ENCODE measurements at regions not wholly inside any gene's neighbourhood (a gene's known extent, or its start where the extent isn't known, plus 50 kb on each side); places are given as distances from the start of the nearest gene placed in this dataset.

GRCh38 chr9:106529616-106530015, 333.4 kb upstream of the ZNF462 start:
- DNase-seq (ENCODE audit: low spot score), result no peak

DNA sequence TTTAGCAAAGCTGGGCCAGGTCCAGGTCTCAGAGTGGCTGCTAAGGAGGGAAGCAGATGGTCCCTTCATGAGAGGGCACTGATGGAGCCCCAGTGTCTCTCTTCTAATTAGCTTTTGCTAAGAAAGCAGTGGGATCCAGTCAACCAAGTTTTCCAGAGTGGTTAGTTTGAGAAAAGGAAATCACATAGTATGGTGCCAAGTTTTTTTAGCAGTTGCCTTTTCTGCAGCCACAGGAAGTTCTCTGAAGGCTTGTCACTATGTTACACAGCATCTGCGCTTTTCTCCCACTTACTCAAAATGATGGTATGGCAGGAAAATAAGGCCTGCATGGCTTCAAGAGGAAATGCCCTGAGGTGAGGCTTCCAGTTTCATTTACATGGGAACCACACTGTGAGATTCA, 331.5 kb upstream of the ZNF462 start:
- DNase-seq (ENCODE audit: low spot score), result no peak

DNA sequence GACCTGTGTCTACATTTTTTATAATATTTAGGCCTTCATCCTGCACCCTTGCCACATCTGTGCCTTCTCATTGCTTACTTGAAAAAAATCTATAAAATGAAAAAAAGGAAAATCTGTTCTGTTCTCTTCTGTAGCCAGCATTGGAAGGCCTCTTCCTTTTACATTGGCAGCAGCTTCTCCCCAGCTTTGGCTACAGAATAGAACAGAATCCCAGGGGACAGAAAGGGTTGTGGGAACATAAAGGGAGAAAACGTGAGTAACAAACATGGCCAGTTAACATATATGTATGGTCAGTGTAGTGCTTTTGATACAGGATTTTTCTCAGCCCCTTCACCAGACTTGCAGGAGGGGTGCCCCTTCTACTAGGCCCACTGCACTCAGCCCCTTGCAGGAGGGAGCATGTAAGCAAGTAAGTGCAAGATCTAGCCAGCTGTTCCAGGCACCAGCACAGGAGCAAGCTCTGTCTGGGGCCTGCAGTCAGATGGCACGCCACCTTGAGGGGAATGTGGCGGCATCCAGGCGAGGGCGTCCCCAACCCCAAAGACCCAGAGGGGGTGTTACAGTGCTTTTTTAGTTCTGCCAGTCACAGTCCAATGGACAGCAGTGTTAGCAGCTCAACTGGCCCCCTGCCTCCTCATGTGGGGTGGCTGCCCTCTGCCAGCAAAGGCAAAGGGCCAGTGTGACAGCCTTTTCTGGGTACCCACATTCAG, 330.5 kb upstream of the ZNF462 start:
- no peak for DNase-seq (ENCODE audit: low spot score)

DNA sequence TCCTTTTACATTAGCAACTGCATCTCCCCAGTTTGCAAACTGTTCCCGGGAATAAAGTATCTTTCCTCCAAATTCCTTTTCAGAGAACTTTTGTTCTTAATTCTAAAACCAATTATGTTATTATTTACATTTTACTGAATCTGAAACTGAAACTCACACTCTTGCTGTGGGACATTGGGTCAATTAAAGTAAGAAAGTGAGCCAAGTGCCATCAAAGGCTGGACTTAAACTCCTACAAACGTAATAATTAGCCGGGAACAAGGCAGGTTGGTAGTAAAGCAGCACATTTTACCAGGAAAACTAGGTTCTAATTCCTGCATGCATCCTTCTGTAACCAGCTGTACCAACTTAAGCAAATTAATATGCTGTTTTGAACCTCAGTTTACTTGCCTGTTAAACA, 328.2 kb upstream of the ZNF462 start:
- DNase-seq (ENCODE audit: low spot score), result no peak

- DNase-seq (ENCODE audit: low spot score), result no peak
These were observed 327.5 kb upstream of the ZNF462 start for GRCh38 chr9:106535439-106535838.

DNA sequence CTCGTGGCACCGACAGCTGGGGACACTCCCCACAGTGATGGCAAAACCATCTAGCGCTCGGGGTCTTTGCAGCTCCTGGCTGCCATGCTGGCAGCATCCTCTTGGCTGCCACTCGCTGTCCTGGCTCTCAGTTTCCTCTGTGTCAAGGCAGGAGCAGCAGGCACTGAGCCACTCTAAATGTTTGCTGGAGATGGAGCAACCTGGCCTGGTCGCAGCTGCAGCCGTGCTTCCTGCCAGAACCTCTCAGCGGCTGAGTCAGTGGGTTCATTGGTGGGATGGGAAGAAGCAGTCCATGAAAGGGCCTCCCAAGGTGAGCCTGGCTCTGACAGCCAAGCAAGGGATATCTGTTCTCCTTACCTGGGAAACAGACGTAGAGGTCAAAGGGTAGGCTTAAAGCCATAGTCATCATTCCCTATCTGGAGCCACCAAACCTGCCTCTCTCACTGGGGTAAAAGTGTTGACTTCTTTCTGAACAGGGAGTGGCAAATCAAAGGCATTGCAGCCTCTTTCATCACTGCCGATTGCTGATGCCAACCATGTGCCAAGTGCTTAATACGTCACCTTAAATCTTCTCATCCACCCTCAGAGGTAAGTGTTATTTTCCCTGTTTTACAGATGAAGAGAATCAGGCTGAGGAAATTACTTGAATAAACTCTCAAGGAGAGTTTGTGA, 304.8 kb upstream of the ZNF462 start:
- DNase-seq (ENCODE audit: low spot score), result no peak

- DNase-seq (ENCODE audit: low spot score), result no peak
These were observed 302.4 kb upstream of the ZNF462 start for GRCh38 chr9:106560540-106560939.

DNA sequence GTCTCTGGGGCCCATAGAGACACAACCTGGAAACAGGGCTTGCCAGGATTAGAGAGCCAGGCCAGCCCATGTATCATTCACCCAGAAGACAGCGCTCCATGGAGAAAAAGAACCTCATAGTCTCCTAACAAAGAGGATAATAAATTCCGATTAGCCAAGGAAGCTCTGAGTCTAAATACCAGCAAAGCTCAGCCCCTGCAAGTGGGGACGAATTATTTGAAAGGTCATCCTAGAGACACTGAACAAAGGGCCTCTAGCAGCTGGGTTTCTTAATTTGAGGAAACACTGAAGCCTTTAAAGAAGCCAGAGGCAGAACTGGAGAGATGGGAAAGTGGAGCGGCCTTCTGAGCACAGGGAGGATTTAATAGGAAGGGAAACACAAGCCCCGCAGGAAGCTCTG, 287.1 kb upstream of the ZNF462 start:
- DNase-seq (ENCODE audit: low spot score), result no peak

GRCh38 chr9:106576232-106576760, 286.7 kb upstream of the ZNF462 start:
- no peak for DNase-seq (ENCODE audit: low spot score)

DNA sequence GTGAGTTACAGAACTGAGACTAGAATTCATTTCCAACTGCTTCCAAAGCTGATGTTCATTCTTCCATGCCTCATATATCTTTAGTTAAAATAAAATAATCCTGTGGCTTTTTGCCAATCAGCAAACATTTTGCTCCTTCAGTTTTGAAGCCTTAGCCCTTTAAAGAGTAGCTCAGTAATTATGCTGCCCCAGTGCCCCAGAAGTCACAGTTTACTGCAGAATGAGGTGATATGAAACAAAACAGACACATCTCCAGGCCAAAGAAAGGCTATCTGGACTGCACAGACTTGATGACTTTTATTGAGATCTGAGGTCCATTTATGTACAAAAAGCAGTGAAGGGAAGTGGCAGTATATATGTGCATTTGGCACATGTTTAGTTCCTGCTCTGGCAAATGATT, 285.8 kb upstream of the ZNF462 start:
- DNase-seq (ENCODE audit: low spot score), result no peak

- DNase-seq (ENCODE audit: low spot score), result no peak
These were observed 282.4 kb upstream of the ZNF462 start for GRCh38 chr9:106580546-106580945.

DNA sequence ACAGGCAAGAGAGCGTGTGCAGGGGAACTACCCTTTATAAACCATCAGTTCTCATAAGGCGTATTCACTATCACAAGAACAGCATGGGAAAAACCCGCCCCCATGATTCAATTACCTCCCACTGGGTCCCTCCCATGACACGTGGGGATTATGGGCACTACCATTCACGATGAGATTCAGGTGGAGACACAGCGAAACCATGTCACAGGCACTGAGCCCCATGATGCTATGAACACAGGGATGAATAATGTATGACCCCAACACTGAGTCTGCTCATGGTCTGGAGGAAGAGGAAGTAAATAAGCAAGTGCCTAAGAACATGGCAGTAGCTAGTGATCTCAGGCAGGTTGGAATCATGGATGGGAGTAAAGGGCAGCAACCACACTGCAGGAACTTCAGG, 281.0 kb upstream of the ZNF462 start:
- no peak for DNase-seq (ENCODE audit: low spot score)

- no peak for DNase-seq (ENCODE audit: low spot score)
These were observed 279.2 kb upstream of the ZNF462 start for GRCh38 chr9:106583751-106584150.

DNA sequence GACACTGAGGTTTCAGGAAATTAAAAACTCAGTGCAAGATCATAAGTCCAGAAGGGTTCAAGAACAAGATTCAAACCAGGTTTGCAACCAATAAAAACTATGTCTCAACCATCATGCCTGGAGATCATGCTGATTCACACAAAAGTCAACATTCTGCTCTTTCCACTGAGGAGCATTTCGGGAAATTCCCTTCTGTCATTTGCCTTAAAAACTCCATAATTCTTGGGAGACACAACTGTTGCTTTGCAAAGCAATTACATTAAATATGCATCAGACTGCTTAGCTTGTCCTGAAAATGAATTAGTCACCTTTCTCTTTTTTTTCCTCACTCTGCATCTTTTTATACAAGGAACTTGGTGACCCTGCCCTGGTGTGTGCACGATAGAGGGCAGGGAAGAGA, 275.9 kb upstream of the ZNF462 start:
- DNase-seq (ENCODE audit: low spot score), result no peak

DNA sequence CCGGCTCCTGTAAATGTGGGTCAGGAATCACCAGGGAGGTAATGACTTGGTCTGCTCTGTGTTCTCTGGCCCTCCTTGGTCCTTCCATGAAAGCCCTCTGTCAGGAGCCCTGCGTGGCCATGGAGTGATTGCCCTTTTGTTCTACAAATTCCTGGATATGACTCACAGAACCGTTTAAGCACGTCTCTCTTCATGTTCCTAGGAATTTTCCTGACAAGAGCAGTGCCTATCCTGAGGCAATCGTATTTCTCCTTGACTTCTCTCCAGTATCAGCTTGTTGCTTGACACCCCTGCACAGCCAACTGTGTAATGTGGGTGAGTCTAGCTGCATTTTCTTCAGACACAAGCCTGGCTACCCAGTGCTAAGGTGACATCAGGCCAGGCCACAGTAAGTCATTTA, 274.3 kb upstream of the ZNF462 start:
- no peak for DNase-seq (ENCODE audit: low spot score)

DNA sequence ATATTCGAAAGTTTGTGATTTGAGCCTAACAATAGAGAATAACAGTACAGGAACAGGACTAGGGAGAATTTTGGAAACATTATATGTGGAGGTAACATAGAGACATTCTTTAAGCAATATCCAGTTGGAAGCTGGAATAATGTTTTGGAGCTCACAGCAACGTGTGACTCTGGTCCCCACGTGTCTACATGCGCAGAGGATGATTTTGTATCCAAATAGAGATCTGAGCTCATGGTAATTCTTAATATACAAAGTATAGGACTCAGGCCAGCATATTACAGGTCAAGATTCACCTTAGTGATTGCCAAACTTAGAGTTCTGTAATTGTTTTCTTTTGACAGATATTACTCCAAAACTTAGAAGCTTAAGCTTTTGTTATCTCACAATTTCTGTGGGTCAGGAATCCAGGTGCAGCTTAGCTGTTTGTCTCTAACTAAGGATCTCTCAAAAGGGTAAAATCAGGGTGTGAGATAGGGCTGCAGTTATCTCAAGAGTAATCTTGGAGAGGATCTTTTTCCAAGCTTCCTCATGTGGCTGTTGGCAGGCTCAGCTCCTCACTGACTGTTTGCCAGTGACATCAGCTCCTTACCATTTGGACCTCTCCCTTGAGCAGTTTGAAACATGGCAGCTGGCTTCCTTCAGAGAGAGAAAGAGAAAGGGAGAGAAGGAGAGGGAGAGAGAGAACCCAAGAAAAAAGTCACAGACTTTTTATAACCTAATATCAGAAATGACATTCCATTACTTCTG, 272.0 kb upstream of the ZNF462 start:
- no peak for DNase-seq (ENCODE audit: low spot score)

GRCh38 chr9:106593201-106593600, 269.8 kb upstream of the ZNF462 start:
- no peak for DNase-seq (ENCODE audit: low spot score)

DNA sequence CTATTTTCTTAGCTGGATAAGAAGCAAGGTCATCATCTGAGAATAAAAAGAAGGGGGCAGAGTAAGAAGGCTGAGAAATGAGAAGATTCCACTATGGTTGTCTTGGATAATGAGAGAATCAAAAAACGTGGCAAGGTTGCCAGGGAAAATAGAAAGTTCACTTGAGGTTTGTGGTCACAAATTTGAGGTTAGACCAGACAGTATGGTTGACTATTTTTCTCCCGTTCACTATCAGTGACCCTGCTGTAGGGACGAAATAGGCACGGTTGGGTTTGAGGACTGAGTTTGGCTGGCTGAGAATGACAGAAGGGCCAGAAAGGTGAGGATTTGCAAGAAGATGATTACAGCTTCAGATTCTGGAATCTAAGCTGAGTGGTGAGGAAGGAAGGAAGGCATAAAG, 266.0 kb upstream of the ZNF462 start:
- no peak for DNase-seq (ENCODE audit: low spot score)

GRCh38 chr9:106600955-106601560, 261.9 kb upstream of the ZNF462 start:
- no peak for DNase-seq (ENCODE audit: low spot score)

- no peak for DNase-seq (ENCODE audit: low spot score)
These were observed 260.6 kb upstream of the ZNF462 start for GRCh38 chr9:106602344-106602743.

- no peak for DNase-seq (ENCODE audit: low spot score)
These were observed 249.7 kb upstream of the ZNF462 start for GRCh38 chr9:106613250-106613737.

DNA sequence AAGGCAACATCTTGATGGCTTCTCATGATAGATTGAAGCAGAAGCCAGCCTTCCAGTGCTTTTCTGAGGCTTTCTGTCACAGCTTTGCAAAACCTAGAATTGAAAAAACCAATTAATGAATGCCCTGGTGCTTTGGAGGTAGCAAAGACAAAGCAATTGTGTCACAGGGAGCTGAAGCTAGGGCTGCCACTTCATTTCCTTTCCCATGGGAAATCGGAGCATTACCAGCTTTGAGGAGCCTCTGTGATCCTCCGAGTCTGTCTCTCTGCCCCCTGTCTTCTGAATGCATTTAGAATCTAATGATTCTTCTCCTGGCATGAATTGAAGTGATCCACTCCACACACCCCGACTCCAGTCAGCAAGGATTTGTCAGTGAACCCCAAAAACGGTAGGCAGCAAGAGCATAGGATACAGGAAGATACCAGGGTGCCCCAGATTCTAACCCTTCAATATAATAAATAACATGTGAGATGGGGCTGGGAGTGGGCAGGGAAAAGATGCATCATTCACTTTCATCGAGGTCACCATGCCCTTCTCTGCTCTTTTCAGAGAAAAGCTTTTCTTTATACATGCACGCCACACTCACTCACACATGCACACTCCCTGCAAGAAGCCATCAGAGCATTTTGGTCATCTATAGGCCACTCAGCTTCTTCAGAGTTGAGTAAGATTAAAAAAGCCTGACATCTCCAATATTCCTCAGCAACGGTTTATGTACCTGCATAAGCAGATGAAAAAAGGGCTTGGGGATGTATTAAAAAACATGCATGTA, 247.7 kb upstream of the ZNF462 start:
- no peak for DNase-seq (ENCODE audit: low spot score)
